GM18520 (cell line): ENCODE measurements at regions not wholly inside any gene's neighbourhood (a gene's known extent, or its start where the extent isn't known, plus 50 kb on each side); places are given as distances from the start of the nearest gene placed in this dataset.
"Not testable (repeated sequence)": the region's sequence is repeated elsewhere in the genome, so short reads cannot be mapped to it uniquely, and the experiment has no call there.

Source experiments
- ATAC-seq: cut with Tn5 transposase; IDR thresholded peaks from one replicate; pipeline ENCODE4 v1.9.1; 2021; ENCODE audit not compliant: unreplicated experiment

DNA sequence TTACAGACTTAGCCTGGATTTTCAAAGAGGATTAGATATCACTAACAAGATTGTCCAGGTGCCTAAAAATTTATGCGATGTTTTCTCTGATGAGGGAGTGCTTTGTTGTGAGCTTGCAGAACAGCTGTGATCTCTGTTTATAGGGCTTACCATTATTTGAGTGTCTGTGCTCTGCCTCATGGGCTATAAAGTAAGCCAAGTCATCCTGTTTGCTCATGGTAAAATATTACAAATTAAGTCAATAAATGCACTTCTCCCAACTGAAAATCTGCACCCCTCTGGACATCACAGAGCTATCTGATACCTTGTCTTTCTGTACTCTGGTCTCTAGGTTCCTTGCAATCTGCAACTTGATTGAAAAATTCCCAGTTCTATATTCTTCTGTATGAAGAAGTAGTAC is 293.4 kb upstream of the ACTBL2 start:
- no peak for ATAC-seq

DNA sequence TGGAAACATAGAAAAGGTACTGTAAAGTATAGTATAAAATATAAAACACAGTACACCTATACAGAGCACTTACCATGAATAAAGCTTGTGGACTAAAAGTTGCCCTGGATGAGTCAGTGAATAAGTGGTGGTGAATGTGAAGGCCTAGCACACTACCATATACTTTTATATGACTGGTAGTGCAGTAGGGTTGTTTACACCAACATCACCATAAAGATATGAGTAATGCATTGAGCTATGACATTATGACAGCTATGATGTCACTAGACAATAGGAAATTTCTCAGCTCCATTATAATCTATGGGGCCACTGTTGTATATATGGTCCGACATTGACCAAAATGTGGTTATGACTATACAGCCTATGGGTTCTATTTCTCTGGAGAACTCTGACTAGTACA is 291.8 kb upstream of the ACTBL2 start:
- ATAC-seq = no peak

DNA sequence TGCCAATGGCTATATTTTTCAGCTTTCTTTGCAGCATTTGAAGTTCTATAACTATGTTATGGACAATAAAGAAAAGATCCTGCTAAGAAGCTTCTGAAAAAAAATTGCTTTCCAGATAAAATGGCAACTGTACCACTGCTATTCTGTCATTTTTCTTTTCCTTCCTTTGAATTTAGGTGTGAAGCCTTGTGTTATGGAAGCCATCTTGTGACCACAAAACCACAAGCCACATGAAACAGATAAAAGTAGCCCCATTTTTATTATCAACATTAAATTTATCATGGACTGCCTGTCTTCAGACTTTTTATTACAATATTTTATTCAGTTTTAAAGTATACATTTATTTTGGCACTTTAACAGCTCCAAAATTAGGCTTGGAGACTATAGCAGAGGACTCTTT is 289.9 kb upstream of the ACTBL2 start:
- no peak for ATAC-seq

DNA sequence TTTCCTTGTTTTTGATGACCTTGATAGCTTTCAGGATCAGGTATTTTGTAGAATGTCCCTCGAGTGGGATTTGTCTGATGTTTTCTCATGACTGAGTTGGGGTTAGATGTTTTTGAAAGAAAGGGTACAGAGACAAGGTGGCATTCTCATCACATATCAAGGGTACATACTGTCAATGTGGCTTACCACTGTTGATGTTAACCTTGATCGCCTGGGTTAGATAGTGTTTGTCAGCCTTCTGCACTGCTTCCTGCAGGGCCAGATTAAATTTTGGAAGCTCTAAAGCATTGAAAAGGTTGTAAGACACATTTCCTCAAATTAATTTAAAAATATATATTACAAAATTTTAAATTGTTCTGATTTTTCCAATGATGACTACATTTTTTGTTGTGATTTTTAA is 287.4 kb upstream of the ACTBL2 start:
- no peak for ATAC-seq

DNA sequence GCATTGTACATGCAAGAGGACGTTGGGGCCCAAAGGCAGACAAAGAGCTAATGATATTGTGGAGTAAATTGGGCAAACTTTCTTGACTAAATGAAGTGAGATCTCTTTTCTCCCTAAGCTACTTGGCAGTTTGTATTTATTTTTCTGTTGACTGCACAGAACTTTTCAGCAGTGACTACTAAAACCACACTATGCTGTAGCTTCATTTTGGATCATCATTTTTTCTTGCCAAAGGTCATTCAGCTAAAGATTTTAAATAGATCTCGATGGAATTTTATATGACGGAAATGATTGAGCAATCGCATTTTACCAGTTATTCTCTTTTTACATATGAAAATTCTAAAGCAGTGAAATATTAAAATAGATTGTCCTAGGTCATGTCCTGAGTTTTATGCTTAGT is 286.1 kb upstream of the ACTBL2 start:
- no peak for ATAC-seq

DNA sequence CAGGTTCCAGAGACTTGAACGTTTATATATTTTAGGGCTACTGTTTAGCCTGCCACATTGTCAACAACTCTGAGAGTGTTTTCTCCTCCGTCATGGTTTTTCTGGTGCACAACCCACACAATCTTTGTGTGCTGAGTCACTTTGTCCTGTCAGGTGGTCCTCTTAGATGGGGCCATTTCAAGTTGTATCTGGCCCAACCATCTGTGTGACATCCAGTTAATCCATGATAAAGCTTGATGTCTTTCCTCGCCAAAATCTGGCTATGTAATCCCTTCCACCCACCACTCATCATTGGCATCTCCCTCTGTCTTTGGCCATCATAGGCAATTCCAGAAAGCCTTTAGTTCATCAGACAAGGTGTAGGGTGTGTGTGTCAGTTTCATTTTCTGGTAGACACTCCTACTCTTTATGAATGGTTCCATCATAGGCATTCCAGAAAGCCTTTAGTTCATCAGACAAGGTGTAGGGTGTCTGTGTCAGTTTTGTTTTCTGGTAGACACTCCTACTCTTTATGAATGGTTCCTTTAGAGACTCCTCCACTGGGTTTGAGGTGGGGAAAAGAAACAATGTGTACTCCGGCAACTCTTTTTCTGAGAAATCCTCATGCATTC is 282.0 kb upstream of the ACTBL2 start:
- ATAC-seq = no peak

DNA sequence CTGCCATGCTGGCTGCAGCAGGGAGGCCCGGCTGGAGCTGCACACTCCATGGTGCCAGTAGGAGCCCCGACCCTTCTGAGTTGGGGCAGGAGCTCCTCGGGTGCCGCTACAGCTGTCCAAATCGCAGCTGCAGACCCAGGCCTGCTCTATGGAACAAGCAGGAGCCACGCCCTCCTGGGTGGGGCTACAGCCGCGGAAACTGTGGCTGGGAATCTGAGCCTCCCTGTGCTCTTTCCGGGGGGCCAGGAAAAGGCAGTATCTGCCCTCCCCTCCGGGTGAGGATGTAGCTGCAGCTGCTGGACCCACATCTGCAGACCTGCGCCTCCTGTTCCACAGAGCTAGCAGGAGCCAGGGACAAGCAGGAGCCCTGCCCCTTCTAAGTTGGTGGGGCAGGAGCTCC is 278.9 kb upstream of the ACTBL2 start:
- ATAC-seq = no peak

DNA sequence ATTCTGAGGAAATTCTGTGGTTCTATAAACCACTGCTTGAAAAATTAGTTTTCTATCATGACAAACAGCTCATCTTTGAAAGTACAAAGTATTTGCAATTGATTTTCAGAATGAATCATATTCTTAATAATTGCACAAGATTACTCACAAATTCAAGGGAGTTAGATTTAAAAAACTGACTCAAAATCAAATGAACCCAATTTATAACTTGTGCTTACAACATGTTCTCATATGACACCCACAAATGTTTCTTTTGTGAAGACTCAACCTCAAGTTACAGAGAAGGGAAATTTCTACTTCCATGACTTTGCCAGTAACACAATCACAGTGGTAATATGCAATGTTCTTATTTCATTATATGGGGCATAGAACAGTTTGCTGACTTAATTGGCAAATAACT is 272.0 kb upstream of the ACTBL2 start:
- no peak for ATAC-seq

DNA sequence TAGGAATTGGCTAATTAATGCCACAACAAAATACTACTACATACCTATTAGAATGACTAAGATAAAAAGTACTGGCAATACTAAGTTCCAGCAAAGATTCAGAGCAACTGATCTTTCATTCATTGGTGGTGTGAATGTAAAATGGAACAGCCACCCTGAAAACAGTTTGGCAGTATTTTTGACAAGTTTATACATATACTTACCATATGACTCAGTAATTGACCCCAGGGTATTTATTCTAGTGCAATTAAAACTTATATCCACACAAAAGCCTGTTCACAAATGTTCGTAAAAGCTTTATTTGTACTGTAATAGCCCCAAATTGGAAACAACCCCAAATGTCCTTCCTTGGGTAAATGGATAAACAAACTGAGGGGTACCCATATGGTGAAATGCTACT is 270.8 kb upstream of the ACTBL2 start:
- no peak for ATAC-seq

DNA sequence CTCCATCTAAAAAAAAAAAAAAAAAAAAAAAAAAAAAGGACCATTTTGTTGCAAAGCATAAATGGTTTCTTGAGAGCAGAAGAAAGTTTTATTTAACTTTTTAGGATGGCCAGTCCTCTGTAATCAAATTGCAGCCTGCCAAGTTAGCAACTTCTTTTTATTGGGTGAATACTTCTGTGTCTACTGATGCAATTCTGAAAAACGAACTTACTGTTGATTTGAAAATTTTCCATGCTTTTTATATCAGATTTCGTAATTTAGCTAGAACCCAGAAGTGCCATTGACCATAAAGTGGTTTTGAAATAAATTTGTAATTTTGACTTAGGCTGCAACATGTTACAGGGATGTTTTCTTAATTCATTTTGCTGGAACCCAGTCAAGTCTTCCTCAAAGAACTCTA is 269.1 kb upstream of the ACTBL2 start:
- ATAC-seq = no peak

DNA sequence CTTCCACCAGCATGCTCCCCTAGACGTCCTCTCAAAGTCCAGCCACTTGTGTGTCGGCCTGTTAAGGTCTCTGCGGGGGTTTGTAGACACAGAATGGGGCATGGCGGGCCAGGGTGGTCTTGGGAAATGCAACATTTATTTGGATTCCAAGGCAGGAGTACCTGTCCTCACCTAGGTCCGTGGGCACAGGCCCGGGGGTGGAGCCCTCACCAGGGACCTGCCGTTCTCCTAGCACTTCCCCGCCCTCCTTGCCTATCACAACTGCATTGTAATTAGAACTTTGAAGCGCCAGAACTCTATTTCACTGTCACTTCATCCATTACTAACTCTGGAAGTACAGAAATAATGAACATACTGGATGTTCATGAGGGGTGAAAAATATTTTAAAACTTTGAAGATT is 268.3 kb upstream of the ACTBL2 start:
- no peak for ATAC-seq

DNA sequence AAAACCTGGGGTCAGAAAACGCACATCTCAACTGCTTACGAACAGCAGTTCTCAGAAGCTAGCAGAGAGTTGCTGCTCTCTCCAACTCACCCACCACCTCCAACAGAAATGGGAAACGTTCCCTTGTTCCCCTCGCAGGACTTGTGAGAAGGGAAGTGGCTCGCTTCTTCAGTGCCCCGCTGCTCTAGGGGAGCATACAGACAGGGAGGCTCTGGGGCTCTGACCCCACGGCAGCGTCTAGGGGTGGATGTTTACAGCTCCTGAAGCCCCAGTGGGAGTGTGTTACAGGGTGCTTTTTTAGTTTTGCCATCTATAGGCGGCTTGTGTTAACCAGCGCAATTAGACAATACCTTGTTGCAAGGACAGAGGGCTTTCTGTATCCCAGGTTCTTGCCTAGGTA is 267.7 kb upstream of the ACTBL2 start:
- no peak for ATAC-seq

DNA sequence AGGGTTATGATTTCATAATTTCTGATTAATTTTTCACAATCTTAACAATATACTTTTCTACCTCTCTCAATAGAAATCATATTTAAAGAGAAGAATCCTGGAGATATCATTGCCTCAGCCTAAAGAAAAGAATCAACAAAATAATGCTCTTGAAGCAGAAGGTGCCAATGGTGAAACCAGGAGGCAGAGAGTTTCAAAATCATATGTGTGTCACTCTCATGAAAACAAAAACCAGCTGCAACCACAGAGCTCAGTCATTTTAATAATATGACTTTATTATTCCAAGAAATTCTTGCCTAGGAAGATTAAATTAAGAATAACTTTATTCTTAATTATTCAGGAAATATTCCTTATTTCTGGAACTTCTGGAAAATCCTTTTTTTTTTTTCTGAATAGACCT is 266.8 kb upstream of the ACTBL2 start:
- ATAC-seq = no peak

DNA sequence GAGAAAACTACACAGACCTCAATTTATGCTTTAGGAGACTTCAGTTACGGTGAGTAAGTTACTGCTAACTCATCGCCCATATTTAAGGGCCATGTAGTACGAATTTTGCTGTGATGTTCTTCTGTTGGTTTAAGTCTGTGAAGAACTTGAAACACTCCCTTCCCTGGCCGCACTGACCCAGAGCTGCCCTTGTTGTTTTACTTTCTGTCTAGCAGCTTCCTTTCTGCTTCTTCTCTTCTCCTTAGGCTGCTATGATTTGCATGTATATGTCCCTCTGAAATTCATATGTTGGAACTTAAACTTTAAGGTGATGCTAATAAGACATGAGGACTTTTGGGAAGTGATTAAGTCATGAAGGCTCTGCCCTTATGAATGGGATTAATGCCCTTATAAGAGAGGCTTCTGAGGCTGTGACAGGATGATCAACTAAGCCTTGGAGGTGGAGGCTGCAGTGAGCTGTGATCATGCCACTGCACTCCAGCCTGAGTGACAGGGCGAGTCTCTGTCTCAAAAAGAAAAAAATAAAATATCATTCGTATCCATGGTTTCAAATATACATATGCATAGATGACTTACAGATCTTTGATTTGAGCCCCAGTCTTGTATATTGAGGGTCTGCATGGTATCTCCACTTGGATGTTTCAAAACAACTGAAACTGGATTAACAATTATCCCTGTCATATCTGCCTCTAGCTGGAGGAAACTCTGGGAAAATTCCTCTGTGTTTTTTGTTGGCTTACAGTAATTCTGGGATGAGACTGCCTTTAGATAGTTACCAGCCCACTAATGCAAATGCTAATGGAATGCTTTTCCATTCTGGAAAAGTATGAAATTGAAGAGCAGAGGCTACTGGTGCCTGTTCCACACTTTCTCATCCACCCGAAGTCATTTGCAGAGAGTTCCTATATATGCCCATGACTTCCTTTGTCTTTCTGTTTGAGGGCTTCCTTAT is 263.4 kb upstream of the ACTBL2 start:
- no peak for ATAC-seq

DNA sequence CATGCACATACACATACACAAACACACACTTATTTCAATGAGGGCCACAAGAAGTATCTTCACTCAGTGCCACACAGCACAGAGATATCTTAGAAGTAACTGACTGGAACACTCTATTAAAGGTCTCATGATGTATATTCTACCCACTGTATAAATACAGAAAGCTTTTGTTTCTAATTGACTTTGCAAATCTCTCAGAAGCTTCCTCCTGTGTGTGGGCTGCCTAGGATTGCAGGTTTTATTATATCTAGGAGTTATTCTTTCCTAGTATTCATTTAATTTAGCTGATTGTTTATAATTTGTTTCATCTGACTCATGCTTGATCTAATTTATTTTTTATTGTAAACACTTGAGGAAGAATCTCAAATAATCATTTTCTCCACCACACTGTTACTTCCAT is 262.4 kb upstream of the ACTBL2 start:
- ATAC-seq = no peak

DNA sequence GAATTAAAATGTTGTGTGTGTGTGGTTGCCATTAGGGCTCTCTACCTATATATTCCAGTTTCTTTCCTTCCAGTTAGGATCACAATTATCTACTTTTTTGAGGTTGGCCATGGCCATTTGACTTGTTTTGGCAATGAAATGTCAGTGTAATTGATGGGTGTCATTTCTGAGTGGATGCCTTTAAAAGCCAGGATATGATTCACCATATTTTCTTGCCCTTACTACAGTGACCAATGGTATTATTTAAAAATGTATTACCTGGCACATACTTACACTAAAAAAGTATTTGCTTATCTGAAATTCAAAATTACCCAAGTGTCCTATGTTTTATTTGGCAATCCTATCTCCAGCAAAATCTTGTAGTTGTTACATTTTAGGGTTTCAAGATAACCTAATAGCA is 258.7 kb upstream of the ACTBL2 start:
- no peak for ATAC-seq

DNA sequence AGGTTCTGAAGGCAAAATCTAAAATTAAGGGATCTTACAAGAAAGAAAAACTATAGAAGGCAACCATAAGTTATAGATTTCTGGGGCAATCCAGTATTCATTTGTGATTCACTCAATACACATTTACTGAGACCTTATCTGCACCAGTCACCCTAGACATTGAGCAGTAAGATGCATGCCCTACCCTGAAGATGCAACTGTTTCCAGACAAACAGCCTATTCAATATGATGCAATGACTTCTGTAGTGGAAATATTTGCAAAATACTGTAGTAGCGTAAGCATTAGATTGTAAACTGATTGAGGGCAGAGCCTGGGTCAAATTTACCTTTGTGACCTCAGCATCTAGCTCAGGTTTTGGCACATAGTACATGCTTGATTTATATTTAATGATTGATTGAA is 256.2 kb upstream of the ACTBL2 start:
- no peak for ATAC-seq

DNA sequence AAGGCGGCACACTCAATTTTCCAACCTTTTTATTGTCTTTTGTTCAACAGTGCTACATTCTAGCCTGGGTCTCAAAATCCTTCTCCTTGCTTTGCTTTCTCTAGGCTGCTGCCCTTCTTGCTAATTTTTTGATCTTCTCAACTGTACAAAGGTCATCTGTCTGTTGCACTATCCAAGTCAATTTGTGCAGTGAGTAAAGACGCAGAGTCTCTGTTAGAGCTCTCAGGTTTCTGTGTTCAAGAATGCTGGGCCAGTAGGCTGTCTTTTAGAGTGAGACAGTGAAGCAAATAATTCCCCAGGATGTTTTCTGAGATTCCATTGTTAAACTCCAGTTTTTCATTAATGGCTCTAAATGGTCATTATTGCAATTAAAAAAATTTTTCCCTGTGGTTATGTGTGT is 255.7 kb upstream of the ACTBL2 start:
- no peak for ATAC-seq

DNA sequence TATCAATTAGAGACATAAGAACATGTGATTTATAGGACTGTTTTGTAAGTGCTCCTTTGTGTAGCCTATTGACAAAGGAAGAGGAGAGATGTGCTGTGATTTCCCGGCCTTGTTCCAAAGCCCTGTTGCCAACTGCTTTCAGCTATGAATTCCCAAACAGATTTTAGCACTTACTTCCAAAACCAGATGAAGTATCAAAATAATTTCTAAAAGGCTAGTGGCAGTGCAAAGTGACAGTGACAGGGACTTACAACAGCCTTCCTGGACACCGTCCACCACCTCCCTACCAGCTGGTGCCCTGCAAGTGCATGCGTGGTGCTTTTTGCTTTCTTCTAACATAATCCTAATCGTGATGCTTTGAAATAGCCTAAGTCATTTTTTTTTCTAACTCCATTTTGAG is 254.1 kb upstream of the ACTBL2 start:
- no peak for ATAC-seq

DNA sequence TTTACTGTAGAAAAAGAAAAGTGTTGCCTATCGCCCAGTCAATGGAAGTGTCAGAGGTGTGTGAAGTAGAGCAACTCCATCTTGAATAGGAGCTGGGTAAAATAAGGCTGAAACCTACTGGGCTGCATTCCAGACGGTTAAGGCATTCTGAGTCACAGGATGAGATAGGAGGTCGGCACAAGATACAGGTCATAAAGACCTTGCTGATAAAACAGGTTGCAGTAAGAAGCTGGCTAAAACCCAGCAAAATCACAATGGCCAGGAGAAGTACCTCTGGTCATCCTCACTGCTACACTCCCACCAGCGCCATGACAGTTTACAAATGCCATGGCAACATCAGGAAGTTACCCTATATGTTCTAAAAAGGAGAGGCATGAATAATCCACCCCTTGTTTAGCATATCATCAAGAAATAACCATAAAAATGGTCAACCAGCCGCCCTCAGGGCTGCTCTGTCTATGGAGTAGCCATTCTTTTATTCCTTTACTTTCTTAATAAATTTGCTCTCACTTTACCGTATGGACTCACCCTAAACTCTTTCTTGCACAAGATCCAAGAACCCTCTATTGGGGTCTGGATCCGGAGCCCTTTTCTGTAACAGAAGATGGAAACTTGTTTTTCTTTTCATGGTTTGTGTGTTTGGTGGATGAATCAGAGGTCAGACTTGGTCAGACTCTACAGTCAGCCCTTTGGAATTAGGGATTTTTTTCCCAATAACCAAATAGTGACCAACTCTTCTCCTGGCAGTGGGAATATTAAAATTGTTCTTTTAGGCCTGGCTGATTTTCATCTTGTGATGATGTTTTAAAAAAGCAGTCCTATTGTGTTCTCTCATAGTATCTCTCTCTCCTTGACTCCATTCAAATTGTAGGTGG is 252.9 kb upstream of the ACTBL2 start:
- ATAC-seq = not testable (repeated sequence)

DNA sequence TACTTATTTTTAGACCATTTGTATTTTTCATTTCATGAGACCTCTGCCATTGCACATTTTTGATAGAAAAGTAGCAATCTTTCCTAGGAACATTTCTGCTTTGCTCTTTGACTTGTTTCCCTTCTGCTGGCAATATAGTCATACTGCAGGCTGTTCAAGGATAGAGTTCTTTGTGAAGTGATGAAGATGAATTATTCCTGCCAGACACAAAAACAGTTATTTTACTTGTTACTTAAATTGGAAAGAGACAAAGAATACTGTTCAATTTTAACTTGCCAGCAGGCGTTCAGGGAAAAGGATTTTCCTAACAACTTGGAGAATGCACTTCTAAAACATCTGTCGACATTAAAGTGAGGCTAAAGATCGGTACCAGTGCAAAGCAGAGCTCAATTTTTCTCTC is 251.7 kb upstream of the ACTBL2 start:
- ATAC-seq = no peak

DNA sequence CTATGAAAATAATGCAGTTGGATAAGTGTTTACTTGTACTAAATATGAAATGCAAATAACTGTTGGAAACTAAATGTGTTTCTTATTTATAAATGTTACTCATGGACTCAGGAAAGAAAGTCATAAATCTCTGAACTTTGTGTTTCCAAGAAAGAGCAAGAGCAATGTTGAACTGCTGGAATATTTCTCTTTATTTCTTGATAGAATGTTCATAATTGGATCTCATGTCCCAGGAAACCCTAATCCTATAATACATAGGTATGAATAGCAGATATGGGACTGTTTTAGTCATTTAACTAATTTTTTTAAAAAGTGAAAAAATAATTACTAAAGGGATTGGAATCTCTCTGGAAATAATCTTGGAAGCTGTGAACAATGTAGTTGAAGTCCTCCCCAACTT is 245.0 kb upstream of the ACTBL2 start:
- no peak for ATAC-seq
